Stimulated activated CD8-positive, alpha-beta memory T cell treated with anti-CD3 and anti-CD28 coated beads, Interleukin-15, amount 100 ng/mL, for 24 hours (primary cell): ENCODE measurements at regions not wholly inside any gene's neighbourhood (a gene's known extent, or its start where the extent isn't known, plus 50 kb on each side); places are given as distances from the start of the nearest gene placed in this dataset.
"Not testable (repeated sequence)": the region's sequence is repeated elsewhere in the genome, so short reads cannot be mapped to it uniquely, and the experiment has no call there.

Source experiments
- DNase-seq: peaks from one replicate; pipeline ENCODE4 v3.0.0-alpha.2; 2020; ENCODE audit warnings: low read depth

DNA sequence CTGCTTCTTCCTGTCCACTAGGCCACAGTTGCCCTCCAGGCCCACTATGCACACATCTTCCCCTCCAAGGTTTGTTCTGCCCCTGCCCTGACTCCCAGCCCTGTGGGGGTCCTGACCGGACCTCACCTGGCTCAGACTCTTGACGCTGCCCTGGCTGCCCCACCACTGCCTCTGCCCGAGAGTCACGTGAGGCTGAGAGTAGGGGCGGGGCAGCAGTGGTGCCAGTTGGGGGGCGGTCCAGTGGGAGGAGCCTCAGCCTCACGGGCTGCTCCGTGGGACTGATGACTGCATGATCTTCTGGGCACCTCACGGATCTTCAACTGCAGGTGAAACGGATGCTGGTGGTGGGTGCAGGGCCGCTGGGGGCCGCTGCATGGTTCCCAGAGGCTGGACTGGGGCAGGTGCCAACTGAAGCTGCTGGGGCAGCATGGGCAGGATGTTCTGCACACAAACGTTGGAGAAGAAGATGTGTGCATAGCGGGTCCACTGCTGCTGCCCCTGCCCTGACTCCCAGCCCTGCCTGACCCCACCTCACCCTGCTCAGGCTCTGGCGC is 77.6 kb downstream of the HHIPL2 start:
- not testable (repeated sequence) for DNase-seq

GRCh38 chr1:222466150-222466865 is 81.6 kb downstream of the HHIPL2 start:
- DNase-seq = no peak

DNA sequence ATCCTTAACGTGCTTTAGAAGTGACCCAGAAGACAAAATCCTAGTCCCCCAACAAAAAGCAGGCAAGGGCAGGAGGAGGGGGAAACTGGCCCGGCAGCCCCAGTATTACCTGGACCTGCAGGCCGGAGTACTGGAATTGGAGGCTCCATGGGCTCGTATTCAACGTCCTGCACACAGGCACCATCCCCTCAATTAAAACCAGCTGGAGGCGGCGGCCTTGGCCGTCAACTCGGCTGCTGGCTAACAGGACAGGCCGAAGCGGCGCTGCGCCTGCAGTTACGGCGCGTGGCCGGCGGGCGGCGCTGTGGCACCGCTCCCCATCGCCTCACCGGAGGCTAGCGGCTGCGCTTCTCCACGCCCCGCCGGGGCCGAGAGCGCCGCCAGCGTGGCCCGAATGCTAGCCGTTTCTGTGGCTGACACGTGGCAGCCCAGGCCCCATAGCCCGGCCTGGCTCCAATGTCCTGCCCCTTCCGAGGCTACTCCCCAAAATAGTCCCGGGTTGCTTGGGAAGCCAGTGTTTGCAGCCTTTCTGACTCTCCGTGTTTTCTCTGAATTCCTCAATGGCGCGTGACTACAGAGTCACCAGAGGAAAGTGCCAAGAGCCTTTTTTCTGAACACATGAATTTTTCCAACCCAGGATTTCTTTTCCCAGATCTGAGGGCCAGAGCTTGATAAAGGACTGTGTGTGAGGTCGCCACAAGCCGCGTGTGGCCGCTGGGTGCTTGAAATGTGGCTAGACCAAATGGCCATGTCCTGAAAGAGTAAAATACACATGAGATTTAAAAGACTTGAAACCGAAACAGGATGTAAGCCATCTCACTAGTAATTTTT is 82.5 kb downstream of the HHIPL2 start:
- peak; percentile 67 for DNase-seq

- peak; percentile 53 for DNase-seq
Measured at GRCh38 chr1:222464841-222465210, 83.1 kb downstream of the HHIPL2 start.

DNA sequence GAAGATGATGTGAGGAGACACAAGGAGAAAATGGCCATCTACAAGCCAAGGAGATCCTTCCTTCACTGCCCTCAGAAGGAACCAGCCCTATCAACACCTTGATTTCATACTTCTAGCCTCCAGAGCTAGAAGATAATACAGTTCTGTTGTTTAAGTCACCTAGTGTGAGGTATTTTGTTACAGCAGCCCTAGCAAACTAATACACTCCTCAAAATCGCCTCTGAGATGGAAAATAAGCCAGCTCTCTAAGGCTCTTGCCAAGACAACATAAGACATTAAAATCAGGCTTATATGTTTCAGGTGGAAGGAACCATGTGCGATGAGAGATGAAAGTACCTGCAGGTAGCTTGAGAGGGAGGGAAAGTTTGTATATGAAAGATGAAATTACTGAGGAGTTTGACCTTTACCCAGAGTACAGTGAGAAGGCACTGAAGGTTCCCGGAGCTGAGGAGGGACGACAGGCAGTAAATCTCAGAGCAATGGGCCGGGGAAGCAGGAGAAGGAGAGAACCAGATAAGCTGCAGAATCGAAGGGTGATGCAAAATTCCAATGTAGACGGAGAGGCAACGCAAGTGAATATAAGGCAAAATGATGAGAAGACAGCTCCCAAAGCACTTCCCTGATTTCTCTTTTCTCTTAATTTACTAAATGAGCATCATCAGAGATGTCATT is 84.7 kb downstream of the HHIPL2 start:
- DNase-seq = no peak

- DNase-seq = no peak
Measured at GRCh38 chr1:222462601-222463000, 85.3 kb downstream of the HHIPL2 start.

DNA sequence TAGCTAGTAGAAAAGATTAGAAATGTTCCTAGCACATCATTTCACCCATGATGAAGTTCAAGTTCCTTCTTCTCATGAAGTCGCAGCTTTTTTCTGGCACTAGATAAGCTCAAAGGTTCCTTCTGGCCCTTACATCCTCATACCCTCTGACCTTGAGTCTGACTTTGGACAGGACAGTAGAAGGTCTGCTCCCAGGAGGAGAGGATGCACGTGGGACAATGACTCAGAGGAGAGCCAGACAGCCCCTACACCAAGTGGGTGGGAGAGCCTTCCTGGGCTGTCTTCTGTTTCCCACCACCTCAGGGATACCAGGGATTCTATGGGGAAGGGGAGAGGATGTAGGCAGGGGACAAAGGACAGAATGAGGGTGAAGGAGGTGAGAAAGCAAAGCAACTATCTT is 86.0 kb downstream of the HHIPL2 start:
- no peak for DNase-seq

- DNase-seq = no peak
Measured at GRCh38 chr1:222459652-222460051, 88.3 kb downstream of the HHIPL2 start.

DNA sequence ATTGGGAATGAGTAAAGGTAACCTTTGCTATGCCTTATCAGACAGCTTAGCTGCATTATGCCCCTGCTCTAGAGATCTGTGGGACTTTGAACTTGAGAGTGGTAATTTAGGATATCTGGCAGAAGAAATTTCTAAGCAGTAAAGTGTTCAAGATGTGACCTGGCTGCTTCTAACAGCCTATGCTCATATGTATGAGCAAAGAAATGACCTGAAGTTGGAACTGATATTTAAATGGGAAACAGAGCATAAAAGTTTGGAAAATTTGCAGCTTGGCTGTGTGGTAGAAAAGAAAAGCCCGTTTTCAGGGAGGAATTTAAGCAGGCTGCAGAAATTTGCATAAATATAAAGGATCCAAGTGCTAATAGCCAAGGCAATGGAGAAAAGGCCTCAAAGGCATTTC is 90.4 kb downstream of the HHIPL2 start:
- DNase-seq = no peak

- DNase-seq = no peak
Measured at GRCh38 chr1:222457084-222457483, 90.8 kb downstream of the HHIPL2 start.

DNA sequence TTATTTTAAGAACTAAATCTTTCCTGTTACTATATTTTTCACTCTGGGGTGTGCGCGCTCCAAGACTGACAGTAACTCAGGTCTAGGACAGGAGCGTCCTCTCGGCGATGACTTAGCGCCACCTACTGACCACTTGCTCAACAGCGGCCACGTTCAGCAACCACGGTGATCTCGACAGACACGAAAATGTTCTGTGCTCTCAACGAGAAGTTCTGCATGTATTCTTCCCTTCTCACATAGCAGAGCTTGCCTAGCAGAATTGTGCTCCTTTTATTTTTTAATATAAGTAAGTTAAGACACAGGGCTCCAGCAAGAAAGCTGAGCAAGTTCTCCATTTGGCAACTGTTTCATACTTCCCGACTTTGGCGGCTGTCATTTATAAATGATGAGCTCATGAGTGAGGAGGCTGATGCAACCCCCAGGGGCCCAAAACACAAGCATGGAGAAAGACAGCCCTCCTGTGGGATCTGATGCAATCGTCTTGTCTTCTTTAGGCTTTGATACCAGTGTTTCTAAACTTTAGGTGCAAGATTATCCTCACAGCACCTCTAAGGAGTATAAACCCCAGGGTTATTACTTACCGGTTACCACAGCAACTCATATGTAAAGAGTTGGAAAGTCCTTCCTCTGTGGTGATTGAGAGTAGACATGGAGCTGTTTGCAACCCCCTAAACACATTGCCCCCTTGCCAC is 92.6 kb downstream of the HHIPL2 start:
- peak; percentile 53 for DNase-seq

DNA sequence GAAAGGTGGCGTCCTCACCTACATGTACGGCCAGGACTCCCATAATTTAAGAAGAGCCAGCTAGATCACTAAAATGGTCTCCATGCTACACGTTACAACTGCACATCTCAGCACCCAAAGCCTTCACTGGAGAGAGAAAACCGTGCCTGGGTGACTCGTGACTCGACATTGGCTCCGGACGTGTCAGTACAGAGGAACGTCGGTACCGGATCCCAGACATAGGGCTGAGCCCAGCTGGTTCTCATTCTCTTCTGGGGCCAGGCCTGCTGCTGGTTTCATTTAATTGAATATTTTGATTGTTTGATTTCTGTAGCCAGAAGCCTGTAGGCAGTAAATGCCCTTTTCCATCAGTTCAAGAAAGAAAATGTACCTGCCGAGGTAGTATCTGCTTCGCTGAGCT is 93.1 kb downstream of the HHIPL2 start:
- no peak for DNase-seq

DNA sequence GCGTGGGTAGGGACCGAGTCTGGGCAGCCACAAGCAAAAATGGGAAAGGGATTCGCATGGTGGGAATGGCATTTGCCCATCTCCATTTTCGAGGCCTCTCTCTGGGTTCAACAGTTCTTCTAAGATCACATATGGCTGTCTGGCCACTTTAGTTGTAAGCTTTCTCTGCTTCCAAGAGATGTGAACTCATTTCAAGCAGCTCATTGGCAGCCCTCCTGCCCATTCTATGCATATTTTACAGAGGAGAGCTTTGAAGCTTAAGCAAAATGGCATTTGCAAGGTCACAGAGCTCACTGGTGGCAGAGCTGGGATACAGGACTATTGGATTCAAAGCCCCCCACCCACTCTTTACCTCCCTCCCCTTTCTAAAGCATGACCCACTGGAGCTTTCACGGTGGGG is 93.7 kb downstream of the HHIPL2 start:
- DNase-seq = no peak

DNA sequence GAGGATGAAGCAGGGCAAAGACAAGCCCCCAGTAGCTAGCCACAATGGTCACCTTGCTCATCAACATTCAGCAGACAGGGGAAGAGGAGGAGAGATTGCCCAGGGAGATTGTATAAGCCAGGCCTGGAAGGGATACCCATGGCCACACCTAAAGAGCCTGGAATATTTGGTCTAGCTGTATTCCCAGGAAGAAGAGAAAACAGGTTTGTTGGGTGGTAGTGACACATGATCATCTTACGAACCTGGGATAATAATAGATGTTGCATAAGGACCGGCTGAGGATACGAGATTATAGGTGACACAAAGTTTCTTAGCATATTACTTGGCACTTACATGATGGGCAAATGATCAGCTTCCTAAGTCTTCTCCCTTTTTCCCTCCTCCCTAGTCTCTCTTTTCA is 95.9 kb downstream of the HHIPL2 start:
- no peak for DNase-seq

DNA sequence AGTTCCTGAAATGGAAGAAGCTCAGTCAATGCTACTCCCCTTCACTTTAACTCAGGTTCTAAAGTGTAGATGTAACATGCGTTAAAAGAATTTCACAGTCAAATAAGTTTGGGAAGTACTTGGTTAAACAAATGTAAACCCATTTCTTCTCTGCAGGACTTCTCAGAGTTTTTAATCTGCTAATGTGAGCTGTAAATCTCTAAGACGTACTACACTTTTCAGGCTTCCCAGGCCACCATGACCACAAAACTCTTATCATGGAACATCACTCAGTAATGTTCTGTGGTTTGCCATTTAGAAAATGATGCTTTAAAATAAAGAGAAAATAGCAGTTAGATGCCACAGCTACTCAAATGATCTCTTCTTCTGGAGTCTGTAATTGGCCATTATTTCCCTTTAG is 104.3 kb downstream of the HHIPL2 start:
- DNase-seq = no peak

GRCh38 chr1:222441066-222441465 is 106.8 kb downstream of the HHIPL2 start:
- DNase-seq = no peak

DNA sequence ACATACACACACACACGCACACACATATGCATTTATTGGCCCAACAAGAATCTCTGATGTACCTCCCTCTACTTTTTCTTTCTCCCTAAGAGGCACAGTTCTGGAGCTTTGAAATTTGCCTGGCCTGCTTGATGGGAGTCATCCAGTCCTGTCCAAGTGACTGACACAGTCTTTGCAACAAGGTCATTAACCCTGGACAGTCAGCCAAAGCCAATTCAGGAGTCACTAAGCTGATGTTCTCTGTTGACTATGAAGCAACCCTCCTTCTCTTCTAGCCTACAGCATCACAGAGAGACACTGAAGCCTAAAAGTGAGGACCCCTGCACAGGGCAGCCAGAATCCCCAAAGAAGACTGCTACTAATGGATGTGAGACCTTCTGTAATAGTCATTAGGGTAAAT is 123.1 kb downstream of the HHIPL2 start:
- DNase-seq = no peak

DNA sequence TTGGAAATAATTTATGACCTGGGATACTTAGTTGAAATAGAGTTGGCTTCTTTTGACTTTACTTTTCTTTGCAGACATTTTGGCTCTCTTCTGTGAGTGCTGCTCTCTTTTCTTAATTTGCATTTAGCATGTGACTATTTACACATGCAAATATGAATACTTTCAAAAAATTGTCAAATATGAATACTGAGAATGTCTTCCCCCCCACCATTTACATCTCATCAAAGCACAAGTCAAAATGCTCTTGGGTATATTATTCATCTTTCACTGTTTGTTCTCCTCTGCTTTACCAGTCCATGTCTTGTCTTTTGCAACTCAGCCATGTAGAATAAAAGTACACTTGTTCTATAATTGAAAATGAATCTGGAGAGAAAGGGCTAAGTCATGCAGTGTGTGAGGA is 126.5 kb downstream of the HHIPL2 start:
- no peak for DNase-seq

GRCh38 chr1:222420633-222421032 is 127.3 kb downstream of the HHIPL2 start:
- DNase-seq = no peak

DNA sequence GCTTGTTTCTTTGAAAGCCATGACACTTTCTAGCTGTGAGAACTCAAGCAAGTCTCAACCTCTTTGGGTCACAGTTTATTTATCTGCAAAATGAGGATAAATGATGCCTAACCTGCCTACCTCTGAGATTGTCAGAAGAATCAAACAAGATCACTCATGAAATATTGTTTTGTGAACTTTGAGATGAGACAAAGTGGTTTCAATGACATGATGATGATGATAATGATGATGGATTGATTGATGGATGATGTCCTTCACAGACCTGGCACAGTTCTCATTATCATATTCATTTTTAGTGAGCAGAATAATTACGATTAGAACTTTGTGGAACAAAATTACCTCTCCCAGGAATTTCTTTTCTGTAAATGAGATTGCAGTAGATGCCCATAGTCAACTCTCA is 129.2 kb downstream of the HHIPL2 start:
- no peak for DNase-seq

DNA sequence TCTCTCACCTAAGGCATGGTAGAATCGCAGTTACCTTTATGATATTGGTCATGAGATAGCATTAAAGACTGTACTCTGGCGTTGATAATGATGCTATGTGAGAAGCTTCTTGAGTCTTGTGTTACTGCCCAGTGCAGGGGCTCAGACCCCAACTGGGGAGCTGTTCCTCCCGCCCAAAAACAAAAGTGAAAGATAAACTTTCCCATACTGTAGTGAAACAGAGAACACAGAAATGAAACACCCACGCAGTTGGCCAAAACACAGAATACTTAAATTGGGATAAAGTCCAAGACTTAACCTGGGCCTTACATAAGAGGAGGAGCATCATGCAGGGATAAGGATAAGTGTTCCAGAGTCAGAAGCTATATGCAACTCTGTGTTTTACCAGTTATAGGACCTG is 130.6 kb downstream of the HHIPL2 start:
- no peak for DNase-seq
